ENCODE measurements at regions not wholly inside any gene's neighbourhood (a gene's known extent, or its start where the extent isn't known, plus 50 kb on each side); places are given as distances from the start of the nearest gene placed in this dataset.

DNA sequence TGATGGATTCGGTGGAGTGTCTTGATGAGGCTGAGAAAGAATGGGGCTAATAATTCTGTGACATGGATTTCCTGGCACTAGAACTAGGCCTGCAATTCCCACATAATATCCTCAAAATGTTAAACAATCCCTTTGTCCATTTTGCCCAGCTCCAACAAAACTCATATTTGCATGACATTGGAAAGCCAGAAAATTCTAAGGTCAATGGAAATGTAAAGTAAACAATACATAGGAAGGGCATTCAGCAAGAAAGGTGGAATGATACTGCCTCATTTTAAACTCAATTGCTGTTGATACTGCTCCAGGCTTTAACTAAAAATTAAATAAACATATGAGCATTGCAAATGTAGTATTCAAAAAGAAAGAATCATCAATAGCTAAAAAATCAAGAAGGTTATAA lies 434.8 kb upstream of the SLC8A1 start:
- Histone ChIP-seq H3K4me3 (no peak overlapping the region), H3K4me1 (no peaks in the 10 kb centered on the region), H3K9me3 (peaks cover 0 to 7% (median 0%) of the 10 kb centered on the region in 4 donors), H3K27ac (no peak overlapping the region), H3K36me3 (no peaks in the 10 kb centered on the region), H3K27me3 (no peaks in the 10 kb centered on the region)
- intact Hi-C loops (cut with DNase I; ENCODE audit: low total_unique reads) = no loop called here
- WGBS, 5 donors = 87 to 97% (median 94%) methylated on average over 1 of the region's 1 CpG
- no peak for TF ChIP-seq EP300 (IDR thresholded peaks at IDR 0.05)
- TF ChIP-seq POLR2A (IDR thresholded peaks at IDR 0.05) = no peak
- TF ChIP-seq, protein P1, sequence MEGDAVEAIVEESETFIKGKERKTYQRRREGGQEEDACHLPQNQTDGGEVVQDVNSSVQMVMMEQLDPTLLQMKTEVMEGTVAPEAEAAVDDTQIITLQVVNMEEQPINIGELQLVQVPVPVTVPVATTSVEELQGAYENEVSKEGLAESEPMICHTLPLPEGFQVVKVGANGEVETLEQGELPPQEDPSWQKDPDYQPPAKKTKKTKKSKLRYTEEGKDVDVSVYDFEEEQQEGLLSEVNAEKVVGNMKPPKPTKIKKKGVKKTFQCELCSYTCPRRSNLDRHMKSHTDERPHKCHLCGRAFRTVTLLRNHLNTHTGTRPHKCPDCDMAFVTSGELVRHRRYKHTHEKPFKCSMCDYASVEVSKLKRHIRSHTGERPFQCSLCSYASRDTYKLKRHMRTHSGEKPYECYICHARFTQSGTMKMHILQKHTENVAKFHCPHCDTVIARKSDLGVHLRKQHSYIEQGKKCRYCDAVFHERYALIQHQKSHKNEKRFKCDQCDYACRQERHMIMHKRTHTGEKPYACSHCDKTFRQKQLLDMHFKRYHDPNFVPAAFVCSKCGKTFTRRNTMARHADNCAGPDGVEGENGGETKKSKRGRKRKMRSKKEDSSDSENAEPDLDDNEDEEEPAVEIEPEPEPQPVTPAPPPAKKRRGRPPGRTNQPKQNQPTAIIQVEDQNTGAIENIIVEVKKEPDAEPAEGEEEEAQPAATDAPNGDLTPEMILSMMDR (IDR thresholded peaks at IDR 0.05) = no peak
- TF ChIP-seq POLR2AphosphoS5 (IDR thresholded peaks at IDR 0.05) = no peak
- DNase-seq = no peak

DNA sequence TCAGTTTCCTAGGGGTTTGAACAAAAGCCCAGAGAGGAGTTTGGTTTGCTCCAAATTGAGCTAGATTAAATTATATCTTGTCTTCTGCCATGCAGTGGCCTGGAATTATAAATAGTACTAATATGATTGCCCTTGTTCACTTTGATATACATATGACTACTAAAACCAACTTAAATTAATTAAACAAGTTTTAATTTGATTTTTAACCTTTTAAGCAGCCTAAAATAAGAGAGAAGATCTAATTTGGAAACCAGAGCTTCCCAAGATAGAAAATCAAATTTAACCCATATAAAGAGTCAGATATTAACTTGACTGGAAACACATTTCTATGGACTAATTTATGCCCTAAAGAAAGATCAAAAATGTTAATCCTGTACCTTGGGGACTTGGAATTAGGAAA lies 444.5 kb upstream of the SLC8A1 start:
- TF ChIP-seq, protein P1 (IDR thresholded peaks at IDR 0.05) = no peak
- no peak for TF ChIP-seq POLR2AphosphoS5 (IDR thresholded peaks at IDR 0.05)
- no peak for TF ChIP-seq POLR2A (IDR thresholded peaks at IDR 0.05)
- TF ChIP-seq EP300 (IDR thresholded peaks at IDR 0.05) = no peak
- no peak for DNase-seq
- H3K36me3 ChIP-seq = no peaks in the 10 kb centered on the region
- no peaks in the 10 kb centered on the region for H3K27me3 ChIP-seq
- H3K4me1 ChIP-seq = no peaks in the 10 kb centered on the region
- no peaks in the 10 kb centered on the region for H3K9me3 ChIP-seq
- H3K4me3 ChIP-seq = no peak overlapping the region
- intact Hi-C loops (cut with DNase I; ENCODE audit: low total_unique reads) = no loop called here
- no peak overlapping the region for H3K27ac ChIP-seq

DNA sequence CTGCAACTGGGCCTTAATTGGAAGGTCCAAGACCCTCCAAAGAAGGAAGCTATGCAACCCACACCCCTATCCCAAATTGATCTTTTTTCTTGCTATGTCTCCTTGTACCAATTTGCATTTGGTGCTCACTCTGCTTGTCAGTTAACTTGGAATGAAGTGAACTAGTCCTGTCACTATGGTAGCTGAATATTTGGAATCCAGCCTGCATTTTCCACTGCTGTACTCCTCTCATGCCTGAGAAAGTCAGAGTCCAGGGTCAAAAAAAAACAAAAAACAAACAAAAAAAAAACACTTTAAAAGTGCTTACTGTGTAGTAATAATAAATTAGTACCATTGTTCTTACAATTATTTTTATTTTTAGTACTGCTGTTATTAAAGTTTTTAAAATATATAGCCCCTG lies 462.8 kb upstream of the SLC8A1 start:
- TF ChIP-seq, protein P1 (IDR thresholded peaks at IDR 0.05) = no peak
- TF ChIP-seq POLR2A (IDR thresholded peaks at IDR 0.05) (no peak), POLR2AphosphoS5 (IDR thresholded peaks at IDR 0.05) (no peak), EP300 (IDR thresholded peaks at IDR 0.05) (no peak)
- no peak overlapping the region for H3K27ac ChIP-seq
- DNase-seq = no peak
- no peaks in the 10 kb centered on the region for H3K4me1 ChIP-seq
- peaks cover 0 to 7% (median 0%) of the 10 kb centered on the region in 4 donors for H3K9me3 ChIP-seq
- no peaks in the 10 kb centered on the region for H3K27me3 ChIP-seq
- no peak overlapping the region for H3K4me3 ChIP-seq
- no peaks in the 10 kb centered on the region for H3K36me3 ChIP-seq
- intact Hi-C loops (cut with DNase I; ENCODE audit: low total_unique reads) = no loop called here

DNA sequence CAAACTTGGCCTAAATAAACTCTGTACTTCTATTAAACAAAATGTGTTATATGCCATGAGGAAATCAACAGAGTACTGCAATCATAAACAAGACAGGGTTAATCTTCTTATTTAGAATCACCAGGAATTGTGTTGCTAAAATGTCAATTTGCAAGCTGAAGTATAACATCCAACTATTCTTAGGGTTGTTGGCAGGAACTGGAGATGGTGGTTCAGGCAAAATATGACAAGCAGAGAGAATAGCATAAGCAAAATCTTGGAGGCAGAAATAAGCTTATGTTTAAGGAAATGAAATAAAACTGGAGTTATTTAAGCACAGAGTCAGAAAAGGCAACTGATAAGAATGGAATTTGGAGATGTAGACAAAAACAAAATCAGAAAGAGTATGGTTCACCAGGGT lies 463.8 kb upstream of the SLC8A1 start:
- Histone ChIP-seq H3K27me3 (no peaks in the 10 kb centered on the region), H3K4me1 (no peaks in the 10 kb centered on the region), H3K36me3 (no peaks in the 10 kb centered on the region), H3K4me3 (no peak overlapping the region), H3K9me3 (peaks cover 0 to 7% (median 0%) of the 10 kb centered on the region in 4 donors), H3K27ac (no peak overlapping the region)
- TF ChIP-seq EP300 (IDR thresholded peaks at IDR 0.05) (no peak), POLR2AphosphoS5 (IDR thresholded peaks at IDR 0.05) (no peak), POLR2A (IDR thresholded peaks at IDR 0.05) (no peak)
- TF ChIP-seq, protein P1 (IDR thresholded peaks at IDR 0.05) = no peak
- DNase-seq = peak in 1 of 2 donors; percentile 12
- intact Hi-C loops (cut with DNase I; ENCODE audit: low total_unique reads) = no loop called here

DNA sequence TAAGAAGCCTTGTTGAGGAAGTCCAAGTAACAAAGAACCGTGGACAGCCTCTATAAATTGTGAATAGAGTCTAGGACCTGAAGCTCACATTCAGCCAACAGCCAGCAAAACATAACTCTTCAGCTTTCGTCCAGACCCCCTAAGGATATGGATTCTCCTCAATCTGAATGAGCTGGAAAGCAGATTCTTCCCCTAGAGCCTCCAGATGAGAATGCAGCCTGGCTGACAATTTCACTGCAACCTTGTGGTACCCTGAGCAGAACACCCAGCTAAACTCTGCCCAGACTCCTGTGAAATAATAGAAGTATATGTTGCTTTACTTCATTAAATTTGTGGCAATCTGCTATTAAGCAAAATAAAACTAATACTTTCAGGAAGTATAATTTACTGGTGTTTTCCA lies 483.5 kb upstream of the SLC8A1 start:
- Histone ChIP-seq H3K4me1 (no peaks in the 10 kb centered on the region), H3K9me3 (no peaks in the 10 kb centered on the region), H3K27me3 (no peaks in the 10 kb centered on the region), H3K27ac (no peak overlapping the region), H3K36me3 (no peaks in the 10 kb centered on the region), H3K4me3 (no peak overlapping the region)
- WGBS, 5 donors = 69 to 94% (median 75%) methylated on average over 2 of the region's 2 CpGs
- intact Hi-C loops (cut with DNase I; ENCODE audit: low total_unique reads) = no loop called here
- no peak for DNase-seq
- no peak for TF ChIP-seq POLR2A (IDR thresholded peaks at IDR 0.05)

Measured in stomach (tissue), 8 donors.